Ishikawa (cell line): ENCODE measurements at regions not wholly inside any gene's neighbourhood (a gene's known extent, or its start where the extent isn't known, plus 50 kb on each side); places are given as distances from the start of the nearest gene placed in this dataset.

Source experiments
- CEBPB ChIP-seq: IDR thresholded peaks from 2 replicates; pipeline ENCODE4 v1.6.1; 2012
- CREB1 ChIP-seq: IDR thresholded peaks from 2 replicates; pipeline ENCODE4 v1.6.1; 2012; ENCODE audit warnings: low read depth
- EGR1 ChIP-seq: IDR thresholded peaks from 2 replicates; pipeline ENCODE4 v1.6.1; 2012
- EP300 ChIP-seq: IDR thresholded peaks from 2 replicates; pipeline ENCODE4 v1.6.1; 2012; ENCODE audit warnings: borderline replicate concordance
- FOXM1 ChIP-seq: IDR thresholded peaks from 2 replicates; pipeline ENCODE4 v1.6.1; 2012; ENCODE audit warnings: low read depth, borderline replicate concordance
- NFIC ChIP-seq: IDR thresholded peaks from 2 replicates; pipeline ENCODE4 v1.6.1; 2012
- RAD21 ChIP-seq: IDR thresholded peaks from 2 replicates; pipeline ENCODE4 v1.6.1; 2012; ENCODE audit warnings: low read depth
- TAF1 ChIP-seq: IDR thresholded peaks from 2 replicates; pipeline ENCODE4 v1.6.1; 2012; ENCODE audit warnings: low read depth, mild to moderate bottlenecking
- TCF12 ChIP-seq: IDR thresholded peaks from 2 replicates; pipeline ENCODE4 v1.6.1; 2012; ENCODE audit warnings: low read depth
- TEAD4 ChIP-seq: IDR thresholded peaks from 2 replicates; pipeline ENCODE4 v1.6.1; 2012
- YY1 ChIP-seq: IDR thresholded peaks from 2 replicates; pipeline ENCODE4 v1.6.1; 2012; ENCODE audit warnings: low read depth
- ZBTB7A ChIP-seq: IDR thresholded peaks from 2 replicates; pipeline ENCODE4 v1.6.1; 2012; ENCODE audit warnings: low read depth
- TF ChIP-seq, protein P1 (sequence below): IDR thresholded peaks from 2 replicates; pipeline ENCODE4 v1.6.1; 2012; ENCODE audit warnings: low read depth, mild to moderate bottlenecking
- TF ChIP-seq, protein P2 (sequence below): IDR thresholded peaks from 2 replicates; pipeline ENCODE4 v1.6.1; 2012
- TF ChIP-seq, protein P3 (sequence below): IDR thresholded peaks from 2 replicates; pipeline ENCODE4 v1.6.1; 2012

DNA sequence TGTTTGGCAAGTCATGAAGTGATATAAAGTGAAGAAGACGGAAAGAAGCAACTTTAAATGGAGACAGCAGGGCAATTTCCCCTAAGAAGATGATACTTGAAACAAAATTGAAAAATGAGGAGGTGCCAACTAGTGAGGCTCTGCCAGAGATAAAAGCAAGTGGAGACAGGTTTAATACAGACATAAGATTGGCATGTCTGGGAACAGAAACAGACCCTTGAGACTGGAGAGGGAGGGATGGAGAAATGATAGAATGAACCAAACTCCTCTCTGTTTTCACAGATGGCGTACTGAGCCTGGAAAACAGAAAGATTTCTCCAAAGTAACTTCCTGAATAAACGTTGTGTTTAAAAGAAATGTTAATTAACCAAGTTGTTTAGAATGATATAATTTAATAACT is 354.5 kb upstream of the ANO5 start:
- no peak for TF ChIP-seq FOXM1
- no peak for TF ChIP-seq TCF12
- TF ChIP-seq, protein P1, sequence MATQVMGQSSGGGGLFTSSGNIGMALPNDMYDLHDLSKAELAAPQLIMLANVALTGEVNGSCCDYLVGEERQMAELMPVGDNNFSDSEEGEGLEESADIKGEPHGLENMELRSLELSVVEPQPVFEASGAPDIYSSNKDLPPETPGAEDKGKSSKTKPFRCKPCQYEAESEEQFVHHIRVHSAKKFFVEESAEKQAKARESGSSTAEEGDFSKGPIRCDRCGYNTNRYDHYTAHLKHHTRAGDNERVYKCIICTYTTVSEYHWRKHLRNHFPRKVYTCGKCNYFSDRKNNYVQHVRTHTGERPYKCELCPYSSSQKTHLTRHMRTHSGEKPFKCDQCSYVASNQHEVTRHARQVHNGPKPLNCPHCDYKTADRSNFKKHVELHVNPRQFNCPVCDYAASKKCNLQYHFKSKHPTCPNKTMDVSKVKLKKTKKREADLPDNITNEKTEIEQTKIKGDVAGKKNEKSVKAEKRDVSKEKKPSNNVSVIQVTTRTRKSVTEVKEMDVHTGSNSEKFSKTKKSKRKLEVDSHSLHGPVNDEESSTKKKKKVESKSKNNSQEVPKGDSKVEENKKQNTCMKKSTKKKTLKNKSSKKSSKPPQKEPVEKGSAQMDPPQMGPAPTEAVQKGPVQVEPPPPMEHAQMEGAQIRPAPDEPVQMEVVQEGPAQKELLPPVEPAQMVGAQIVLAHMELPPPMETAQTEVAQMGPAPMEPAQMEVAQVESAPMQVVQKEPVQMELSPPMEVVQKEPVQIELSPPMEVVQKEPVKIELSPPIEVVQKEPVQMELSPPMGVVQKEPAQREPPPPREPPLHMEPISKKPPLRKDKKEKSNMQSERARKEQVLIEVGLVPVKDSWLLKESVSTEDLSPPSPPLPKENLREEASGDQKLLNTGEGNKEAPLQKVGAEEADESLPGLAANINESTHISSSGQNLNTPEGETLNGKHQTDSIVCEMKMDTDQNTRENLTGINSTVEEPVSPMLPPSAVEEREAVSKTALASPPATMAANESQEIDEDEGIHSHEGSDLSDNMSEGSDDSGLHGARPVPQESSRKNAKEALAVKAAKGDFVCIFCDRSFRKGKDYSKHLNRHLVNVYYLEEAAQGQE = no peak
- no peak for TF ChIP-seq ZBTB7A
- TF ChIP-seq, protein P2, sequence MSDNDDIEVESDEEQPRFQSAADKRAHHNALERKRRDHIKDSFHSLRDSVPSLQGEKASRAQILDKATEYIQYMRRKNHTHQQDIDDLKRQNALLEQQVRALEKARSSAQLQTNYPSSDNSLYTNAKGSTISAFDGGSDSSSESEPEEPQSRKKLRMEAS = no peak
- no peak for TF ChIP-seq RAD21
- TF ChIP-seq CREB1 = no peak
- no peak for TF ChIP-seq NFIC
- TF ChIP-seq TEAD4 = no peak
- TF ChIP-seq EGR1 = no peak
- TF ChIP-seq, protein P3, sequence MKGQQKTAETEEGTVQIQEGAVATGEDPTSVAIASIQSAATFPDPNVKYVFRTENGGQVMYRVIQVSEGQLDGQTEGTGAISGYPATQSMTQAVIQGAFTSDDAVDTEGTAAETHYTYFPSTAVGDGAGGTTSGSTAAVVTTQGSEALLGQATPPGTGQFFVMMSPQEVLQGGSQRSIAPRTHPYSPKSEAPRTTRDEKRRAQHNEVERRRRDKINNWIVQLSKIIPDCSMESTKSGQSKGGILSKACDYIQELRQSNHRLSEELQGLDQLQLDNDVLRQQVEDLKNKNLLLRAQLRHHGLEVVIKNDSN = no peak
- TF ChIP-seq CEBPB = no peak
- TF ChIP-seq EP300 = no peak
- TF ChIP-seq TAF1 = no peak

DNA sequence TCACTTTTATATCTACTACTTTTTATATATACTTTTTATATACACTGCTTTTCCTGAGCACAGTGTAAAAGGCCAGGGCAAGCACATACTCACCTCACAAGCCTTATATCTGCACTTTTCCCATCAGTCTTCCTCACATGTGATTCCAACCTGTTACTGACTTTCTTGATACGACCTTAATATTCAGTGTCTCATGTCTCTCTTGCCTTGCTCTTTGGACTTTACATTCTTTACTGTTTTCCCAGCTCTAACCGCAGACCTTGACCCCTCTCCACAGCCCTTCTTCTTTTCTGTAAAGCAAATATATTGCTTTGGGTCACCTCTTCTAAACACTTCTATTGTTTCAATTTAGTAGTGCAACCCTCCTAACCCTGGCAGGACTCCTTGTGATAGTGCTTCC is 353.1 kb upstream of the ANO5 start:
- TF ChIP-seq, protein P3 = no peak

DNA sequence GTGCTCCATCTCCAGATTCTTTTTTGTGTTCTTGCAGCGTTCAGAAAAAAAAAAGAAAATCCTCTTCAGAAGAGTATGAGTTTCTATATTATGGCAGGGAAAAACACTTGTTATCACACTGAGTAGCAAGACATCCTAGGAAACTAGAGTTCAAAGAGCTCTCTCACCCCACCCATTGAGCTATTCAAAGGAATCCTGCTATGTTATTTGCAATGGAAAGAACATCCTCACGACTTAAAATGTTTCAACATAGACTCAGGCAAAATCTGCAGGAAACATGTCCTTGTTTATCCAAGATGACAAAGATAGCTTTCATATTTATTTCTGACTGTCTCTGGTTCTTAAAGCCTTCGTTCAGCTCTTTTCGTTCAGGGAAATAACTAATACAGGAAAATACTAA is 331.6 kb upstream of the ANO5 start:
- TF ChIP-seq, protein P1 = no peak
- no peak for TF ChIP-seq YY1
- no peak for TF ChIP-seq EP300
- TF ChIP-seq, protein P3 = no peak
- no peak for TF ChIP-seq EGR1
- no peak for TF ChIP-seq ZBTB7A
- no peak for TF ChIP-seq CREB1
- no peak for TF ChIP-seq TCF12

DNA sequence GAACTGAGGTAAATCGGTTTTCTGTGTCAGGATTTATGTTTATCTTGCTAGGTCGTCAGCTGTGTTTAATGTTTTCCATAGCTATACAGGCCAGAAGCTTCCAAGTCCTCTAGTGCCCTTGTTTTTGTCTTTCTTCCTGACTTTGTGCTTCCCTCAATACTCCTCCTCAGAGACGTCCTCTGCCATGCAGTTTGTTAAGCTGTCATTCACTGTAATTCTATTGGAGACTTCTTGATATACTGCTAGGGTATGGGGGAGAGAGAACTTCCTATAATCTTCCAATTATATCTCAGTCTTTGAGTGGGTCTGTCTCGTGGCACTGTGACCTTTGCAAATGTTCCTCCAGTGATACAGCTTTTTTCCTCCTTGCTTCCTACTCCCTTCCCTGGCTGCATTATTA is 327.3 kb upstream of the ANO5 start:
- TF ChIP-seq EGR1 (no peak), RAD21 (no peak), CEBPB (no peak), YY1 (no peak), EP300 (no peak), TAF1 (no peak), TCF12 (no peak), ZBTB7A (no peak), TEAD4 (no peak), FOXM1 (no peak), CREB1 (no peak), NFIC (no peak)
- TF ChIP-seq, protein P1 = no peak
- TF ChIP-seq, protein P2 = no peak
- TF ChIP-seq, protein P3 = no peak
